Right lobe of liver (tissue), 6 donors: ENCODE measurements at regions not wholly inside any gene's neighbourhood (a gene's known extent, or its start where the extent isn't known, plus 50 kb on each side); places are given as distances from the start of the nearest gene placed in this dataset.
A peak's percentile ranks its signal among the peaks of the same experiment; 100 is the strongest.

Experiments
- ATAC-seq, 4 donors: fragments of 200-7000 bp; cut with Tn5 transposase; one replicate each; pipeline ENCODE4 v1.9.1; 2020; ENCODE audit warnings: mild to moderate bottlenecking in 4 of 4, moderate library complexity in 4 of 4
- DNase-seq, 3 donors: peaks; one replicate each; pipeline ENCODE4 v3.0.0-alpha.2; 2020
- H3K27ac ChIP-seq, 3 donors: fragments of 200-600 bp; one replicate each; pipeline ENCODE4 v1.8.0; 2022
- H3K27me3 ChIP-seq, 2 donors: fragments of 200-600 bp; one replicate each; pipeline ENCODE4 v1.8.0; 2022
- H3K36me3 ChIP-seq, 4 donors: fragments of 200-600 bp; sonication (generic) in 1 of 4; one replicate each; pipeline versions ENCODE4 v1.5.1 to v1.8.0; 2017 to 2022; ENCODE audit warnings: control low read depth in 1 of 4
- H3K4me1 ChIP-seq, 4 donors: fragments of 200-600 bp; sonication (generic) in 1 of 4; one replicate each; pipeline versions ENCODE4 v1.5.1 to v1.8.0; 2017 to 2022; ENCODE audit warnings: control low read depth in 1 of 4
- H3K4me3 ChIP-seq, 3 donors: fragments of 200-600 bp; one replicate each; pipeline ENCODE4 v1.8.0; 2022
- H3K9me3 ChIP-seq, 4 donors: fragments of 200-600 bp; sonication (generic) in 1 of 4; one replicate each; pipeline versions ENCODE4 v1.5.1 to v1.8.0; 2017 to 2022; ENCODE audit warnings: control low read depth in 1 of 4
- POLR2A ChIP-seq: fragments of 450-650 bp; IDR thresholded peaks from one replicate; pipeline ENCODE4 v1.6.1; 2017; ENCODE audit warnings: antibody characterized with exemption, mild to moderate bottlenecking
- WGBS: methylation state at CpG from one replicate; pipeline ENCODE4 v1.1.6; 2018; ENCODE audit warnings: low coverage, low lambda C conversion rate; ENCODE audit not compliant: insufficient coverage; ENCODE audit errors: missing lambda C conversion rate; 5-methylcytosine and 5-hydroxymethylcytosine counted together
- intact Hi-C, 2 donors: fragments of 100-400 bp; cut with DNase I; formaldehyde crosslinking; loops; one replicate each; pipeline versions ENCODE4 v1.11.2 to v1.14.1; 2022
- TF ChIP-seq, protein P1 (sequence below), 4 donors: fragments of 200-600 bp in 3 of 4; fragments of 450-650 bp in 1 of 4; IDR thresholded peaks; one replicate each; pipeline versions ENCODE4 v1.5.1 to v1.8.0; 2016 to 2022; ENCODE audit warnings: antibody characterized with exemption in 4 of 4, mild to moderate bottlenecking in 2 of 4
- donor health status: DM: no; HTN: yes; CAD: no.
- donor health status: DM: no; HTN: no; CAD: no.
- donor health status: DM: no; HTN: no; CAD: no.
- donor health status: DM: no; HTN: yes; CAD: no.
- donor health status: DM: no; HTN: yes; CAD: no.

DNA sequence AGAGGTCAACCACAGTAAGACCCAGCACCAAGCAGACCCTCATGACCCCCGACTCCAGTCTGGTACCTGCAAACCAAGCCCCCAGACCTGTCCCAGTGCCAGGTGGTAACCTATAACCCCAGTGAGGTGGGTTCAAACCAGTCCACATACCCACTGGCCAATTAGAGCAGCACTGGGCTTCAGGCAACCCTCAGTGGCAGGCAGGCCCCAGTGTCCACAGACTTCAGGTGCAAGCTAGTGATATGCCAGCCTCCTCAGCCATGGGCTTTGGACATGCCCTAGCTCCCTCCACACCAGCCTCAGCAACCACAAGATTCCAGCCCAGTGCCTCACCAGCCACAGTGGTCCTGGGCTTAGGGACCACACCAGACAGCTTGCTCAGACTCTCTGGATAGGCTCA lies 276.6 kb downstream of the DTWD2 start:
- ATAC-seq (peak in 1 of 4 donors; percentile 16), DNase-seq (no peak)
- no peaks in the 10 kb centered on the region for H3K36me3 ChIP-seq
- no peak overlapping the region for H3K4me3 ChIP-seq
- no peak for TF ChIP-seq POLR2A
- TF ChIP-seq, protein P1, sequence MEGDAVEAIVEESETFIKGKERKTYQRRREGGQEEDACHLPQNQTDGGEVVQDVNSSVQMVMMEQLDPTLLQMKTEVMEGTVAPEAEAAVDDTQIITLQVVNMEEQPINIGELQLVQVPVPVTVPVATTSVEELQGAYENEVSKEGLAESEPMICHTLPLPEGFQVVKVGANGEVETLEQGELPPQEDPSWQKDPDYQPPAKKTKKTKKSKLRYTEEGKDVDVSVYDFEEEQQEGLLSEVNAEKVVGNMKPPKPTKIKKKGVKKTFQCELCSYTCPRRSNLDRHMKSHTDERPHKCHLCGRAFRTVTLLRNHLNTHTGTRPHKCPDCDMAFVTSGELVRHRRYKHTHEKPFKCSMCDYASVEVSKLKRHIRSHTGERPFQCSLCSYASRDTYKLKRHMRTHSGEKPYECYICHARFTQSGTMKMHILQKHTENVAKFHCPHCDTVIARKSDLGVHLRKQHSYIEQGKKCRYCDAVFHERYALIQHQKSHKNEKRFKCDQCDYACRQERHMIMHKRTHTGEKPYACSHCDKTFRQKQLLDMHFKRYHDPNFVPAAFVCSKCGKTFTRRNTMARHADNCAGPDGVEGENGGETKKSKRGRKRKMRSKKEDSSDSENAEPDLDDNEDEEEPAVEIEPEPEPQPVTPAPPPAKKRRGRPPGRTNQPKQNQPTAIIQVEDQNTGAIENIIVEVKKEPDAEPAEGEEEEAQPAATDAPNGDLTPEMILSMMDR (IDR thresholded peaks at IDR 0.05) = no peak
- H3K9me3 ChIP-seq = no peaks in the 10 kb centered on the region
- WGBS = 100% methylated on average over 1 of the region's 1 CpG
- intact Hi-C loops = no loop called here
- no peaks in the 10 kb centered on the region for H3K27me3 ChIP-seq
- H3K4me1 ChIP-seq = no peaks in the 10 kb centered on the region
- no peak overlapping the region for H3K27ac ChIP-seq

DNA sequence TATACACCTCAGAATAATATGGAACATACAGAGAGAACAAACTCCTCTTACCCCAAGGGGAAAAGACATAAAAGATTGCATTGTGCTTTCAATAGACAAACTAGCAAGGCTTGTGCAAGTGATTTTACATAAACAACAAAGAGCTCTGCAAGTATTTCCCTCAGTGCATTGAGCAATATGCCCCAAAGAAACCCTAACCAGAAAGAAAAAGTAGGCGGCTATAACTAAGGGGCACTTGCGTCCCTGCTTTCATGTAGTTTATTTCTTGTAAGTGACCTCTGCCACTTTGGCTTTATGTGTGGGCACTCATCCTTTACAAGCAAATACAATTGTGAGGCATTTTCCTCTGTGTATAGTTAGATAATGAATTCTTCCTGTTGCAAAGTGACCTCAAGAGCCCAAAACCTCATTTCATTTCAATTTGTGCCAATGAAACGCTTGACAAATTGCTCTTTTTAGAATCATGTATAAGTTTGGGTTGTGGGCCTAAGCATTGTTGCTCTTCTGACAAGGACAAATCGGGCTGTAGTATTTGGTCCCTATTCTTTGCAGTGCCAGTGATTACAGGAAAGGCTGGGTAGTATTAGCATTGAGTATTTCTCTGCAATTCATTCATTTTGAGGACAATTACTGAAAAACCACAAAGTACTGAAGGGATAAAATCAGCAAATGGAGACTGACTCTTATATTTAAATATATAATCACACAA lies 282.2 kb downstream of the DTWD2 start:
- TF ChIP-seq, protein P1 (IDR thresholded peaks at IDR 0.05) = no peak
- TF ChIP-seq POLR2A = no peak
- Histone ChIP-seq H3K9me3 (no peaks in the 10 kb centered on the region), H3K4me3 (no peak overlapping the region), H3K27ac (no peak overlapping the region), H3K27me3 (no peaks in the 10 kb centered on the region), H3K4me1 (no peaks in the 10 kb centered on the region), H3K36me3 (no peaks in the 10 kb centered on the region)
- 57% methylated on average over 4 of the region's 4 CpGs for WGBS
- intact Hi-C loops = no loop called here
- DNase-seq (no peak), ATAC-seq (no peak)

DNA sequence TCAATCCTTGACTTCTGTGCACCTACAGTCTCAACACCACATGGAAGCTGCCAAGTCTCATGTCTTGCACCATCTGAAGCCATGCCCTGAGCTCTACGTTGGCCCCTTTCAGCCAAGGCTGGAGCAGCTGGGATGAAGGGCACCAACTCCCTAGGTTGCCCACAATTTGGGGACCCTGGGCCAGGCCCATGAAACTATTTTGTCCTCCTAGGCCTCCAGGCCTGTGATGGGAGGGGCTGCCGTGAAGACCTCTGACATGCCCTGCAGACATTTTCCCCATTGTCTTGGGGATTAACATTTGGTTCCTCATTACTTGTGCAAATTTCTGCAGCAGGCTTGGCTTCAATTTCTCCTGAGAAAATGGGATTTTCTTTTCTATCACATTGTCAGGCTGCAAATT lies 285.1 kb downstream of the DTWD2 start:
- DNase-seq (no peak), ATAC-seq (no peak)
- TF ChIP-seq, protein P1 (IDR thresholded peaks at IDR 0.05) = no peak
- TF ChIP-seq POLR2A = no peak
- H3K4me3 ChIP-seq = no peak overlapping the region
- no peaks in the 10 kb centered on the region for H3K36me3 ChIP-seq
- no peaks in the 10 kb centered on the region for H3K4me1 ChIP-seq
- H3K9me3 ChIP-seq = no peaks in the 10 kb centered on the region
- no peaks in the 10 kb centered on the region for H3K27me3 ChIP-seq
- 40% methylated on average over 1 of the region's 2 CpGs for WGBS
- intact Hi-C loops = no loop called here
- H3K27ac ChIP-seq = no peak overlapping the region

DNA sequence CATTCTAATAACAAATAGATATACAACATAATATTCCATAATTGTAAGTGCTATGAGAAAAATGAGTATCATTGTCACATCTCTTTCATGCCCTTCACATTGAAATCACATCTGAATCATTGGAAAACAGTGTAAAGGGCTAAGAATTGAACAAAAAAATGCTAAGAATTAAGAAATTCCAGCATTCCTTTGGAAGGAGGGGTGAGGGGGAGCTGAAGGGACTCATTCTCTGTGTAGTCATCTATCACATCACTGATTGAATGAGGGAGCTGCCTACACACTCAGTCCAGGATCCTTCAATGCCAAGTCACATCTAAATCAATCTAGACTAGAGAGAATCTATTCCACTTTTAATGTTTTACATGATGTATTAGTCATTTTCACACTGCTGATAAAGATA lies 286.6 kb downstream of the DTWD2 start:
- H3K4me1 ChIP-seq = no peaks in the 10 kb centered on the region
- ATAC-seq (no peak), DNase-seq (no peak)
- intact Hi-C loops = no loop called here
- H3K9me3 ChIP-seq = no peaks in the 10 kb centered on the region
- H3K4me3 ChIP-seq = no peak overlapping the region
- H3K36me3 ChIP-seq = no peaks in the 10 kb centered on the region
- H3K27me3 ChIP-seq = no peaks in the 10 kb centered on the region
- TF ChIP-seq, protein P1 (IDR thresholded peaks at IDR 0.05) = no peak
- TF ChIP-seq POLR2A = no peak
- no peak overlapping the region for H3K27ac ChIP-seq

DNA sequence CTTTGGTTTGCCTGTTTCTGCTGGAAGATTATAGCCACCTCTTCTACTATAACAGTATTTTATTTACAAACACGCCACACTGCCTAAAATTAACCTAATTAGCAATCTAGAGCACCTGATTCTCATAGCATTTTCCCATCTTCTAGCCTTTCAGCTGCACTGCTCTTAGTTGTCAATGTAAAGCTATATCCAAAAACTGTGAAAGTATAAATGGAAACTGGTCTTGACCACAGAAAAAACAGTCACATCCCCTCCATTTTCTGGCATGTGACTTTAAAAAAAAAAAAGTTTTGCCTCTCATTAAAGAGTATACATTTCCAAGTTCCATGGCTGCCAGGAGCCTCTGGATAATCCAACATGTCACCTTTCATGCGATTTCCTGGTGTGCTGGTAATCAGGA lies 287.8 kb downstream of the DTWD2 start:
- Histone ChIP-seq H3K4me3 (no peak overlapping the region), H3K9me3 (no peaks in the 10 kb centered on the region), H3K27me3 (no peaks in the 10 kb centered on the region), H3K4me1 (no peaks in the 10 kb centered on the region), H3K27ac (no peak overlapping the region), H3K36me3 (no peaks in the 10 kb centered on the region)
- intact Hi-C loops = no loop called here
- DNase-seq (no peak), ATAC-seq (no peak)
- TF ChIP-seq POLR2A = no peak
- TF ChIP-seq, protein P1 (IDR thresholded peaks at IDR 0.05) = no peak
- 67% methylated on average over 1 of the region's 2 CpGs for WGBS
